ENCODE measurements at regions not wholly inside any gene's neighbourhood (a gene's known extent, or its start where the extent isn't known, plus 50 kb on each side); places are given as distances from the start of the nearest gene placed in this dataset.

- TF ChIP-seq NBN (IDR thresholded peaks at IDR 0.05; ENCODE audit: low read depth) (no peak), EZH2 (IDR thresholded peaks at IDR 0.05; ENCODE audit: borderline replicate concordance, low read depth, low read length) (no peak), POU5F1 (IDR thresholded peaks at IDR 0.05; ENCODE audit: borderline replicate concordance, low read depth, low read length, partially characterized antibody) (no peak), MAZ (CRISPR knock-in tag; conservative IDR thresholded peaks at IDR 0.05 in 1 of 2, IDR thresholded peaks at IDR 0.05 in 1 of 2) (no peak), NCOA2 (IDR thresholded peaks at IDR 0.05; ENCODE audit: partially characterized antibody in 2 of 2) (no peak), NR3C1 (CRISPR knock-in tag; IDR thresholded peaks at IDR 0.05) (no peak), FOS (IDR thresholded peaks at IDR 0.05; ENCODE audit: extremely low read depth, insufficient read length) (no peak), RFX7 (CRISPR knock-in tag; IDR thresholded peaks at IDR 0.05) (no peak), POLR2A (conservative IDR thresholded peaks at IDR 0.05) (no peak)
- TF ChIP-seq, protein P1, sequence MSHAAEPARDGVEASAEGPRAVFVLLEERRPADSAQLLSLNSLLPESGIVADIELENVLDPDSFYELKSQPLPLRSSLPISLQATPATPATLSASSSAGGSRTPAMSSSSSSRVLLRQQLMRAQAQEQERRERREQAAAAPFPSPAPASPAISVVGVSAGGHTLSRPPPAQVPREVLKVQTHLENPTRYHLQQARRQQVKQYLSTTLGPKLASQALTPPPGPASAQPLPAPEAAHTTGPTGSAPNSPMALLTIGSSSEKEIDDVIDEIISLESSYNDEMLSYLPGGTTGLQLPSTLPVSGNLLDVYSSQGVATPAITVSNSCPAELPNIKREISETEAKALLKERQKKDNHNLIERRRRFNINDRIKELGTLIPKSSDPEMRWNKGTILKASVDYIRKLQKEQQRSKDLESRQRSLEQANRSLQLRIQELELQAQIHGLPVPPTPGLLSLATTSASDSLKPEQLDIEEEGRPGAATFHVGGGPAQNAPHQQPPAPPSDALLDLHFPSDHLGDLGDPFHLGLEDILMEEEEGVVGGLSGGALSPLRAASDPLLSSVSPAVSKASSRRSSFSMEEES (CRISPR knock-in tag; IDR thresholded peaks at IDR 0.05): no peak
Observed at GRCh38 chr3:157918402-157918801, 187.8 kb downstream of the SHOX2 start.
